ENCODE measurements at regions not wholly inside any gene's neighbourhood (a gene's known extent, or its start where the extent isn't known, plus 50 kb on each side); places are given as distances from the start of the nearest gene placed in this dataset.

- DNase-seq, result no peak
Observed at GRCh38 chr6:21648475-21649050, 55.0 kb downstream of the SOX4 start.

- DNase-seq, result no peak
Observed at GRCh38 chr6:21653323-21653722, 59.8 kb downstream of the SOX4 start.

GRCh38 chr6:21653905-21654304 is 60.4 kb downstream of the SOX4 start:
- DNase-seq, result no peak

GRCh38 chr6:21654361-21654760 is 60.8 kb downstream of the SOX4 start:
- DNase-seq, result no peak

GRCh38 chr6:21663966-21664313 is 70.4 kb downstream of the SOX4 start:
- DNase-seq, result no peak

- DNase-seq, result no peak
Observed at GRCh38 chr6:21664314-21665109, 71.0 kb downstream of the SOX4 start.

- DNase-seq, result no peak
Observed at GRCh38 chr6:21665110-21665391, 71.5 kb downstream of the SOX4 start.

GRCh38 chr6:21665392-21666200 is 72.0 kb downstream of the SOX4 start:
- DNase-seq, result no peak

- DNase-seq, result no peak
Observed at GRCh38 chr6:21666201-21666691, 72.7 kb downstream of the SOX4 start.

- no peak for DNase-seq
Observed at GRCh38 chr6:21666853-21667681, 73.5 kb downstream of the SOX4 start.

GRCh38 chr6:21668795-21669194 is 75.2 kb downstream of the SOX4 start:
- DNase-seq, result no peak

GRCh38 chr6:21676769-21677168 is 83.2 kb downstream of the SOX4 start:
- no peak for DNase-seq

GRCh38 chr6:21678990-21679389 is 85.4 kb downstream of the SOX4 start:
- no peak for DNase-seq

- no peak for DNase-seq
Observed at GRCh38 chr6:21679761-21680265, 86.3 kb downstream of the SOX4 start.

- DNase-seq, result no peak
Observed at GRCh38 chr6:21680611-21681010, 87.1 kb downstream of the SOX4 start.

- no peak for DNase-seq
Observed at GRCh38 chr6:21690489-21690888, 96.9 kb downstream of the SOX4 start.

GRCh38 chr6:21691685-21692346 is 98.3 kb downstream of the SOX4 start:
- no peak for DNase-seq

- DNase-seq, result no peak
Observed at GRCh38 chr6:21692721-21693120, 99.2 kb downstream of the SOX4 start.

- no peak for DNase-seq
Observed at GRCh38 chr6:21694168-21694567, 100.6 kb downstream of the SOX4 start.

- DNase-seq, result no peak
Observed at GRCh38 chr6:21707524-21708319, 114.2 kb downstream of the SOX4 start.

- DNase-seq, result no peak
Observed at GRCh38 chr6:21708320-21708580, 114.7 kb downstream of the SOX4 start.

GRCh38 chr6:21710216-21710615 is 116.7 kb downstream of the SOX4 start:
- no peak for DNase-seq
